Hepatocyte (in vitro differentiated cells): ENCODE measurements at regions not wholly inside any gene's neighbourhood (a gene's known extent, or its start where the extent isn't known, plus 50 kb on each side); places are given as distances from the start of the nearest gene placed in this dataset.

Experiments
- EZH2 ChIP-seq: fragments of 200-600 bp; sonication (generic); IDR thresholded peaks from 2 replicates; pipeline ENCODE4 v1.6.1; 2016; ENCODE audit warnings: antibody characterized with exemption, mild to moderate bottlenecking, borderline replicate concordance
- EZH2phosphoT487 ChIP-seq: fragments of 200-600 bp; sonication (generic); IDR thresholded peaks from one replicate; pipeline ENCODE4 v1.6.1; 2018; ENCODE audit warnings: antibody characterized with exemption, mild to moderate bottlenecking, low read depth, moderate library complexity; ENCODE audit not compliant: unreplicated experiment, severe bottlenecking
- TF ChIP-seq, protein P1 (sequence below): fragments of 200-600 bp; sonication (generic); IDR thresholded peaks from 2 replicates; pipeline ENCODE4 v1.5.1; 2016; ENCODE audit warnings: antibody characterized with exemption, mild to moderate bottlenecking; ENCODE audit not compliant: poor library complexity

- TF ChIP-seq, protein P1, sequence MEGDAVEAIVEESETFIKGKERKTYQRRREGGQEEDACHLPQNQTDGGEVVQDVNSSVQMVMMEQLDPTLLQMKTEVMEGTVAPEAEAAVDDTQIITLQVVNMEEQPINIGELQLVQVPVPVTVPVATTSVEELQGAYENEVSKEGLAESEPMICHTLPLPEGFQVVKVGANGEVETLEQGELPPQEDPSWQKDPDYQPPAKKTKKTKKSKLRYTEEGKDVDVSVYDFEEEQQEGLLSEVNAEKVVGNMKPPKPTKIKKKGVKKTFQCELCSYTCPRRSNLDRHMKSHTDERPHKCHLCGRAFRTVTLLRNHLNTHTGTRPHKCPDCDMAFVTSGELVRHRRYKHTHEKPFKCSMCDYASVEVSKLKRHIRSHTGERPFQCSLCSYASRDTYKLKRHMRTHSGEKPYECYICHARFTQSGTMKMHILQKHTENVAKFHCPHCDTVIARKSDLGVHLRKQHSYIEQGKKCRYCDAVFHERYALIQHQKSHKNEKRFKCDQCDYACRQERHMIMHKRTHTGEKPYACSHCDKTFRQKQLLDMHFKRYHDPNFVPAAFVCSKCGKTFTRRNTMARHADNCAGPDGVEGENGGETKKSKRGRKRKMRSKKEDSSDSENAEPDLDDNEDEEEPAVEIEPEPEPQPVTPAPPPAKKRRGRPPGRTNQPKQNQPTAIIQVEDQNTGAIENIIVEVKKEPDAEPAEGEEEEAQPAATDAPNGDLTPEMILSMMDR: no peak
- no peak for TF ChIP-seq EZH2
- no peak for TF ChIP-seq EZH2phosphoT487
Observed at GRCh38 chr10:33716501-33717267, 382.2 kb upstream of the NRP1 start.
